ENCODE measurements at regions not wholly inside any gene's neighbourhood (a gene's known extent, or its start where the extent isn't known, plus 50 kb on each side); places are given as distances from the start of the nearest gene placed in this dataset.

GRCh38 chr1:4495809-4496208, 158.6 kb upstream of the AJAP1 start:
- H3K36me3 ChIP-seq (ENCODE audit: control insufficient read depth in 2 of 2, insufficient read depth in 2 of 2, low read length in 2 of 2) = no peaks in the 10 kb centered on the region
- H3K9me3 ChIP-seq (ENCODE audit: control insufficient read depth in 2 of 2, low read length in 2 of 2) = no peaks in the 10 kb centered on the region
- no peak overlapping the region for H3K27ac ChIP-seq (ENCODE audit: low read depth in 2 of 2, low read length in 2 of 2)
- no peak overlapping the region for H3K9ac ChIP-seq (ENCODE audit: low read depth in 1 of 2, low read length in 2 of 2)
- no peaks in the 10 kb centered on the region for H3K4me1 ChIP-seq (ENCODE audit: control insufficient read depth in 2 of 2, insufficient read depth in 2 of 2, low read length in 2 of 2)
- no peaks in the 10 kb centered on the region for H3K27me3 ChIP-seq (ENCODE audit: control insufficient read depth in 2 of 2, insufficient read depth in 2 of 2, low read length in 2 of 2)
- H3K4me3 ChIP-seq (ENCODE audit: low read length in 2 of 2) = no peak overlapping the region

- Histone ChIP-seq H3K9me3 (ENCODE audit: control insufficient read depth in 2 of 2, low read length in 2 of 2) (no peaks in the 10 kb centered on the region), H3K4me1 (ENCODE audit: control insufficient read depth in 2 of 2, insufficient read depth in 2 of 2, low read length in 2 of 2) (no peaks in the 10 kb centered on the region), H3K4me3 (ENCODE audit: low read length in 2 of 2) (no peak overlapping the region), H3K36me3 (ENCODE audit: control insufficient read depth in 2 of 2, insufficient read depth in 2 of 2, low read length in 2 of 2) (no peaks in the 10 kb centered on the region), H3K9ac (ENCODE audit: low read depth in 1 of 2, low read length in 2 of 2) (no peak overlapping the region), H3K27ac (ENCODE audit: low read depth in 2 of 2, low read length in 2 of 2) (no peak overlapping the region), H3K27me3 (ENCODE audit: control insufficient read depth in 2 of 2, insufficient read depth in 2 of 2, low read length in 2 of 2) (no peaks in the 10 kb centered on the region)
Observed at GRCh38 chr1:4500441-4500840, 154.0 kb upstream of the AJAP1 start.

GRCh38 chr1:4506591-4506990, 147.8 kb upstream of the AJAP1 start:
- H3K27ac ChIP-seq (ENCODE audit: low read depth in 2 of 2, low read length in 2 of 2) = no peak overlapping the region
- no peak overlapping the region for H3K4me3 ChIP-seq (ENCODE audit: low read length in 2 of 2)
- H3K9ac ChIP-seq (ENCODE audit: low read depth in 1 of 2, low read length in 2 of 2) = no peak overlapping the region
- H3K4me1 ChIP-seq (ENCODE audit: control insufficient read depth in 2 of 2, insufficient read depth in 2 of 2, low read length in 2 of 2) = no peaks in the 10 kb centered on the region
- H3K36me3 ChIP-seq (ENCODE audit: control insufficient read depth in 2 of 2, insufficient read depth in 2 of 2, low read length in 2 of 2) = no peaks in the 10 kb centered on the region
- no peaks in the 10 kb centered on the region for H3K27me3 ChIP-seq (ENCODE audit: control insufficient read depth in 2 of 2, insufficient read depth in 2 of 2, low read length in 2 of 2)
- H3K9me3 ChIP-seq (ENCODE audit: control insufficient read depth in 2 of 2, low read length in 2 of 2) = no peaks in the 10 kb centered on the region

GRCh38 chr1:4509206-4509605, 145.2 kb upstream of the AJAP1 start:
- H3K9ac ChIP-seq (ENCODE audit: low read depth in 1 of 2, low read length in 2 of 2) = no peak overlapping the region
- no peaks in the 10 kb centered on the region for H3K27me3 ChIP-seq (ENCODE audit: control insufficient read depth in 2 of 2, insufficient read depth in 2 of 2, low read length in 2 of 2)

GRCh38 chr1:4510276-4510691, 144.1 kb upstream of the AJAP1 start:
- H3K27ac ChIP-seq (ENCODE audit: low read depth in 2 of 2, low read length in 2 of 2) = no peak overlapping the region
- no peaks in the 10 kb centered on the region for H3K36me3 ChIP-seq (ENCODE audit: control insufficient read depth in 2 of 2, insufficient read depth in 2 of 2, low read length in 2 of 2)
- H3K9me3 ChIP-seq (ENCODE audit: control insufficient read depth in 2 of 2, low read length in 2 of 2) = no peaks in the 10 kb centered on the region
- H3K9ac ChIP-seq (ENCODE audit: low read depth in 1 of 2, low read length in 2 of 2) = no peak overlapping the region
- no peaks in the 10 kb centered on the region for H3K4me1 ChIP-seq (ENCODE audit: control insufficient read depth in 2 of 2, insufficient read depth in 2 of 2, low read length in 2 of 2)
- H3K4me3 ChIP-seq (ENCODE audit: low read length in 2 of 2) = no peak overlapping the region
- peaks cover 0 to 2% of the 10 kb centered on the region in 2 donors for H3K27me3 ChIP-seq (ENCODE audit: control insufficient read depth in 2 of 2, insufficient read depth in 2 of 2, low read length in 2 of 2)

More at GRCh38 chr1:4509206-4509605, 145.2 kb upstream of the AJAP1 start:
- Histone ChIP-seq H3K4me3 (ENCODE audit: low read length in 2 of 2) (no peak overlapping the region), H3K36me3 (ENCODE audit: control insufficient read depth in 2 of 2, insufficient read depth in 2 of 2, low read length in 2 of 2) (no peaks in the 10 kb centered on the region), H3K27ac (ENCODE audit: low read depth in 2 of 2, low read length in 2 of 2) (no peak overlapping the region), H3K4me1 (ENCODE audit: control insufficient read depth in 2 of 2, insufficient read depth in 2 of 2, low read length in 2 of 2) (no peaks in the 10 kb centered on the region), H3K9me3 (ENCODE audit: control insufficient read depth in 2 of 2, low read length in 2 of 2) (no peaks in the 10 kb centered on the region)

- H3K27me3 ChIP-seq (ENCODE audit: control insufficient read depth in 2 of 2, insufficient read depth in 2 of 2, low read length in 2 of 2) = peaks cover 0 to 2% of the 10 kb centered on the region in 2 donors
- H3K36me3 ChIP-seq (ENCODE audit: control insufficient read depth in 2 of 2, insufficient read depth in 2 of 2, low read length in 2 of 2) = no peaks in the 10 kb centered on the region
- no peak overlapping the region for H3K4me3 ChIP-seq (ENCODE audit: low read length in 2 of 2)
- H3K9me3 ChIP-seq (ENCODE audit: control insufficient read depth in 2 of 2, low read length in 2 of 2) = no peaks in the 10 kb centered on the region
- no peak overlapping the region for H3K27ac ChIP-seq (ENCODE audit: low read depth in 2 of 2, low read length in 2 of 2)
- no peak overlapping the region for H3K9ac ChIP-seq (ENCODE audit: low read depth in 1 of 2, low read length in 2 of 2)
- H3K4me1 ChIP-seq (ENCODE audit: control insufficient read depth in 2 of 2, insufficient read depth in 2 of 2, low read length in 2 of 2) = no peaks in the 10 kb centered on the region
Observed at GRCh38 chr1:4511374-4511773, 143.0 kb upstream of the AJAP1 start.

- Histone ChIP-seq H3K4me1 (ENCODE audit: control insufficient read depth in 2 of 2, insufficient read depth in 2 of 2, low read length in 2 of 2) (no peaks in the 10 kb centered on the region), H3K27me3 (ENCODE audit: control insufficient read depth in 2 of 2, insufficient read depth in 2 of 2, low read length in 2 of 2) (peaks cover 0 to 2% of the 10 kb centered on the region in 2 donors), H3K36me3 (ENCODE audit: control insufficient read depth in 2 of 2, insufficient read depth in 2 of 2, low read length in 2 of 2) (no peaks in the 10 kb centered on the region), H3K9me3 (ENCODE audit: control insufficient read depth in 2 of 2, low read length in 2 of 2) (no peaks in the 10 kb centered on the region), H3K9ac (ENCODE audit: low read depth in 1 of 2, low read length in 2 of 2) (no peak overlapping the region), H3K27ac (ENCODE audit: low read depth in 2 of 2, low read length in 2 of 2) (no peak overlapping the region), H3K4me3 (ENCODE audit: low read length in 2 of 2) (no peak overlapping the region)
Observed at GRCh38 chr1:4512636-4513035, 141.8 kb upstream of the AJAP1 start.

GRCh38 chr1:4513685-4514084, 140.7 kb upstream of the AJAP1 start:
- no peaks in the 10 kb centered on the region for H3K9me3 ChIP-seq (ENCODE audit: control insufficient read depth in 2 of 2, low read length in 2 of 2)
- H3K36me3 ChIP-seq (ENCODE audit: control insufficient read depth in 2 of 2, insufficient read depth in 2 of 2, low read length in 2 of 2) = no peaks in the 10 kb centered on the region
- no peak overlapping the region for H3K9ac ChIP-seq (ENCODE audit: low read depth in 1 of 2, low read length in 2 of 2)
- H3K4me1 ChIP-seq (ENCODE audit: control insufficient read depth in 2 of 2, insufficient read depth in 2 of 2, low read length in 2 of 2) = no peaks in the 10 kb centered on the region
- H3K4me3 ChIP-seq (ENCODE audit: low read length in 2 of 2) = no peak overlapping the region
- H3K27ac ChIP-seq (ENCODE audit: low read depth in 2 of 2, low read length in 2 of 2) = no peak overlapping the region
- H3K27me3 ChIP-seq (ENCODE audit: control insufficient read depth in 2 of 2, insufficient read depth in 2 of 2, low read length in 2 of 2) = peaks cover 0 to 2% of the 10 kb centered on the region in 2 donors

GRCh38 chr1:4515727-4516289, 138.6 kb upstream of the AJAP1 start:
- Histone ChIP-seq H3K4me3 (ENCODE audit: low read length in 2 of 2) (no peak overlapping the region), H3K27ac (ENCODE audit: low read depth in 2 of 2, low read length in 2 of 2) (no peak overlapping the region), H3K27me3 (ENCODE audit: control insufficient read depth in 2 of 2, insufficient read depth in 2 of 2, low read length in 2 of 2) (peaks cover 0 to 2% of the 10 kb centered on the region in 2 donors), H3K4me1 (ENCODE audit: control insufficient read depth in 2 of 2, insufficient read depth in 2 of 2, low read length in 2 of 2) (no peaks in the 10 kb centered on the region), H3K36me3 (ENCODE audit: control insufficient read depth in 2 of 2, insufficient read depth in 2 of 2, low read length in 2 of 2) (no peaks in the 10 kb centered on the region), H3K9me3 (ENCODE audit: control insufficient read depth in 2 of 2, low read length in 2 of 2) (no peaks in the 10 kb centered on the region), H3K9ac (ENCODE audit: low read depth in 1 of 2, low read length in 2 of 2) (no peak overlapping the region)

- H3K36me3 ChIP-seq (ENCODE audit: control insufficient read depth in 2 of 2, insufficient read depth in 2 of 2, low read length in 2 of 2) = no peaks in the 10 kb centered on the region
- no peak overlapping the region for H3K9ac ChIP-seq (ENCODE audit: low read depth in 1 of 2, low read length in 2 of 2)
- no peak overlapping the region for H3K4me3 ChIP-seq (ENCODE audit: low read length in 2 of 2)
- H3K4me1 ChIP-seq (ENCODE audit: control insufficient read depth in 2 of 2, insufficient read depth in 2 of 2, low read length in 2 of 2) = no peaks in the 10 kb centered on the region
- H3K27me3 ChIP-seq (ENCODE audit: control insufficient read depth in 2 of 2, insufficient read depth in 2 of 2, low read length in 2 of 2) = peaks cover 0 to 2% of the 10 kb centered on the region in 2 donors
- no peak overlapping the region for H3K27ac ChIP-seq (ENCODE audit: low read depth in 2 of 2, low read length in 2 of 2)
- no peaks in the 10 kb centered on the region for H3K9me3 ChIP-seq (ENCODE audit: control insufficient read depth in 2 of 2, low read length in 2 of 2)
Observed at GRCh38 chr1:4516596-4516995, 137.8 kb upstream of the AJAP1 start.
